ENCODE measurements at regions not wholly inside any gene's neighbourhood (a gene's known extent, or its start where the extent isn't known, plus 50 kb on each side); places are given as distances from the start of the nearest gene placed in this dataset.

- Mint-ChIP-seq H3K36me3 (ENCODE audit: low read depth) (no peaks in the 10 kb centered on the region), H3K4me3 (ENCODE audit: unreplicated experiment) (no peak overlapping the region), H3K27ac (ENCODE audit: unreplicated experiment) (no peak overlapping the region), H3K9me3 (ENCODE audit: low read depth) (peaks cover 11% of the 10 kb centered on the region), H3K27me3 (ENCODE audit: low read depth) (no peaks in the 10 kb centered on the region), H3K4me1 (ENCODE audit: low read depth) (no peaks in the 10 kb centered on the region)
- TF ChIP-seq CTCF (IDR thresholded peaks at IDR 0.05), result no peak
- DNase-seq (ENCODE audit: low spot score), result no peak
Measured at GRCh38 chr10:42479057-42479456, 159.3 kb downstream of the ZNF33B start.

GRCh38 chr10:42477170-42477569 lies 161.2 kb downstream of the ZNF33B start:
- H3K27ac Mint-ChIP-seq (ENCODE audit: unreplicated experiment), result no peak overlapping the region
- H3K4me3 Mint-ChIP-seq (ENCODE audit: unreplicated experiment), result no peak overlapping the region
- no peak for DNase-seq (ENCODE audit: low spot score)
- no peak for TF ChIP-seq CTCF (IDR thresholded peaks at IDR 0.05)
- H3K36me3 Mint-ChIP-seq (ENCODE audit: low read depth), result no peaks in the 10 kb centered on the region
- H3K9me3 Mint-ChIP-seq (ENCODE audit: low read depth), result peaks cover 11% of the 10 kb centered on the region
- H3K4me1 Mint-ChIP-seq (ENCODE audit: low read depth), result no peaks in the 10 kb centered on the region
- no peaks in the 10 kb centered on the region for H3K27me3 Mint-ChIP-seq (ENCODE audit: low read depth)

DNA sequence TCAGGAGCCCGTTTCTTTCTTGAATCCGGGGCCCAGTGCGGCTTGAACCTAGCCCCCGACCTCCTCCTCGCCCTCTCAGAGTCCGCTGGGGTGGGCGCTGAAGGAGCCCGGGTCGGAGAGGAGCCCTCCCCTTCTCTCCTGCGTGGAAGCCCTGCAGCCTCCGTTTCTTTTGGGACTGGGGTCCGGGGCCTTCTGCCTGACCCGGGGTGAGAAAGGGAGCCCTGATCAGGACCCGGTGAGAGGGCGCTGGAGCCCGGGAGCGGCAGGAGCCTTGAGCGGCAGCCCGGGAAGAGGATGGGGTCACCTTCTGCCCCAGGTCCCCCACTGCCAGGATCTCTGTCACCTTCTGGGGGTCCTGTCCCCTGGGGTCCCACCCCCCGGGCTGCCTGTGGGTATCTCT lies 162.3 kb downstream of the ZNF33B start:
- H3K9me3 Mint-ChIP-seq (ENCODE audit: low read depth), result peaks cover 14% of the 10 kb centered on the region
- H3K4me3 Mint-ChIP-seq (ENCODE audit: unreplicated experiment), result no peak overlapping the region
- no peak overlapping the region for H3K27ac Mint-ChIP-seq (ENCODE audit: unreplicated experiment)
- no peaks in the 10 kb centered on the region for H3K4me1 Mint-ChIP-seq (ENCODE audit: low read depth)
- H3K27me3 Mint-ChIP-seq (ENCODE audit: low read depth), result no peaks in the 10 kb centered on the region
- no peaks in the 10 kb centered on the region for H3K36me3 Mint-ChIP-seq (ENCODE audit: low read depth)
- no peak for TF ChIP-seq CTCF (IDR thresholded peaks at IDR 0.05)
- no peak for DNase-seq (ENCODE audit: low spot score)

- no peaks in the 10 kb centered on the region for H3K27me3 Mint-ChIP-seq (ENCODE audit: low read depth)
- H3K36me3 Mint-ChIP-seq (ENCODE audit: low read depth), result no peaks in the 10 kb centered on the region
- no peak for TF ChIP-seq CTCF (IDR thresholded peaks at IDR 0.05)
- no peak overlapping the region for H3K4me3 Mint-ChIP-seq (ENCODE audit: unreplicated experiment)
- no peaks in the 10 kb centered on the region for H3K4me1 Mint-ChIP-seq (ENCODE audit: low read depth)
- no peak overlapping the region for H3K27ac Mint-ChIP-seq (ENCODE audit: unreplicated experiment)
- DNase-seq (ENCODE audit: low spot score), result no peak
- peaks cover 14% of the 10 kb centered on the region for H3K9me3 Mint-ChIP-seq (ENCODE audit: low read depth)
Measured at GRCh38 chr10:42475168-42476098, 162.9 kb downstream of the ZNF33B start.

- no peak overlapping the region for H3K4me3 Mint-ChIP-seq (ENCODE audit: unreplicated experiment)
- H3K4me1 Mint-ChIP-seq (ENCODE audit: low read depth), result no peaks in the 10 kb centered on the region
- TF ChIP-seq CTCF (IDR thresholded peaks at IDR 0.05), result no peak
Measured at GRCh38 chr10:42454313-42454712, 184.1 kb downstream of the ZNF33B start.

More at GRCh38 chr10:42454313-42454712, 184.1 kb downstream of the ZNF33B start:
- no peaks in the 10 kb centered on the region for H3K27me3 Mint-ChIP-seq (ENCODE audit: low read depth)
- no peak overlapping the region for H3K27ac Mint-ChIP-seq (ENCODE audit: unreplicated experiment)
- H3K36me3 Mint-ChIP-seq (ENCODE audit: low read depth), result no peaks in the 10 kb centered on the region
- peaks cover 30% of the 10 kb centered on the region for H3K9me3 Mint-ChIP-seq (ENCODE audit: low read depth)
- no peak for DNase-seq (ENCODE audit: low spot score)

Measured in chondrocyte (in vitro differentiated cells).